Spleen (tissue), 7 donors: ENCODE measurements at regions not wholly inside any gene's neighbourhood (a gene's known extent, or its start where the extent isn't known, plus 50 kb on each side); places are given as distances from the start of the nearest gene placed in this dataset.

Experiments
- CTCF ChIP-seq, 11 experiments: fragments of 200-600 bp in 7 of 11; fragments of 450-650 bp in 4 of 11; sonication (generic) in 4 of 11; IDR thresholded peaks in 8 of 11; conservative IDR thresholded peaks in 3 of 11; 1 replicate in 7 of 11; 2 replicates in 4 of 11; pipeline versions ENCODE4 v1.4.0 to v1.8.0; 2016 to 2021; ENCODE audit warnings: antibody characterized with exemption in 11 of 11, inconsistent platforms in 4 of 11, mild to moderate bottlenecking in 1 of 11
- POLR2A ChIP-seq, 3 donors: fragments of 450-650 bp; IDR thresholded peaks; one replicate each; pipeline ENCODE4 v1.5.1; 2017; ENCODE audit warnings: antibody characterized with exemption in 3 of 3, mild to moderate bottlenecking in 1 of 3
- donor health status: DM: no; HTN: no; CAD: no; lungs with moderate emphysema.
- donor health status: DM: no; HTN: no; CAD: no.
- donor health status: DM: no; HTN: no; CAD: no.

GRCh38 chr10:8596929-8597472, 542.5 kb downstream of the GATA3 start:
- TF ChIP-seq CTCF (IDR thresholded peaks at IDR 0.05 in 8 of 11, conservative IDR thresholded peaks at IDR 0.05 in 3 of 11) (no peak), POLR2A (IDR thresholded peaks at IDR 0.05) (no peak)
